ENCODE measurements at regions not wholly inside any gene's neighbourhood (a gene's known extent, or its start where the extent isn't known, plus 50 kb on each side); places are given as distances from the start of the nearest gene placed in this dataset.

DNA sequence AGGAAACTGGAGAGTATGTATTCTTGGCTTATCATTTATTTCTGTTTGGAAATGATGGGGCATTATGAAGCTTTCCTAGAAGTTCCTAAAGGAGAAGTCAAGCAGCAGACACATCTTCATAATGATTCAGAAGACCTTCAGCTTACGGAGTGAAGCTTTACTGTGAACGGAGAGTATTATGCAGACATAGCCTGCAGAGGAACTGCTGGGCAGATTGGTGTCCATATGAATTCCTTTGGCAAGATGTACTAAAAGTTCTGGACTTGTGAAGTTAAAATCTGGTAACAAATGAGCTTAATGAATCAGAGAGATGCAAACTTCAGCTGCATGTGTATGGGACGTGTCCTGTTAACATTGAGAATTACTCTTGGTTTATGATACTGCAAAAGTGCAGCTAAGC is 60.1 kb downstream of the NABP1 start:
- peaks cover 14% of the 10 kb centered on the region for H3K4me1 Mint-ChIP-seq (ENCODE audit: low read depth)
- DNase-seq (ENCODE audit: low spot score): no peak
- H3K27ac Mint-ChIP-seq: no peak overlapping the region
- peaks cover 13% of the 10 kb centered on the region for H3K27me3 Mint-ChIP-seq (ENCODE audit: low read depth)
- no peaks in the 10 kb centered on the region for H3K36me3 Mint-ChIP-seq (ENCODE audit: low read depth)
- H3K9me3 Mint-ChIP-seq: no peaks in the 10 kb centered on the region
- no peak overlapping the region for H3K4me3 Mint-ChIP-seq

DNA sequence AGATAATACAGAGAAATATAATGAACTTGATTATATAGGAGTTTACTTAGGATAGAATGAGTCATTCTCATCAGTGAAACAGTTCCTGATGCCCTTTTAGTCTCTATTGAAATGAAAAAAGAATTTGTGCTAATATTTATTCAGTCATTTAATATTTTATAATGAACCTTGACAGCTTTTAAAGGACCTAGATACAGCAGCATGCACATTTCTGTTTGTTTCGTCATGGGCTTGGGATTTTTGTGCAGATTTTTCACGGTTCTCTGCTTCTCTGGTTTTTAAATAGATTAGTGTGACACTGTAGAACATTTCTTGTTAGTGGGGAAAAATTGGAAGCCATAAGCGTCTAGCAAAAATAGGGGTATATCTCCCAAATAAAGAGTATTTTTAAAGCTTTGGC is 60.7 kb downstream of the NABP1 start:
- H3K27me3 Mint-ChIP-seq (ENCODE audit: low read depth): peaks cover 16% of the 10 kb centered on the region
- no peak for DNase-seq (ENCODE audit: low spot score)
- no peaks in the 10 kb centered on the region for H3K9me3 Mint-ChIP-seq
- no peak overlapping the region for H3K27ac Mint-ChIP-seq
- H3K36me3 Mint-ChIP-seq (ENCODE audit: low read depth): no peaks in the 10 kb centered on the region
- no peak overlapping the region for H3K4me3 Mint-ChIP-seq
- H3K4me1 Mint-ChIP-seq (ENCODE audit: low read depth): peaks cover 14% of the 10 kb centered on the region

- Mint-ChIP-seq H3K27ac (no peak overlapping the region), H3K4me3 (no peak overlapping the region)
- DNase-seq (ENCODE audit: low spot score): no peak
Measured at GRCh38 chr2:191739194-191739593, 61.3 kb downstream of the NABP1 start.

GRCh38 chr2:191740016-191740419 is 62.1 kb downstream of the NABP1 start:
- Mint-ChIP-seq H3K27ac (peak overlapping the region; percentile 49), H3K4me1 (ENCODE audit: low read depth) (peaks cover 14% of the 10 kb centered on the region), H3K27me3 (ENCODE audit: low read depth) (peaks cover 16% of the 10 kb centered on the region), H3K4me3 (peak overlapping the region; percentile 3), H3K9me3 (no peaks in the 10 kb centered on the region), H3K36me3 (ENCODE audit: low read depth) (no peaks in the 10 kb centered on the region)
- DNase-seq (ENCODE audit: low spot score): peak; percentile 53

More at GRCh38 chr2:191739194-191739593, 61.3 kb downstream of the NABP1 start:
- Mint-ChIP-seq H3K9me3 (no peaks in the 10 kb centered on the region), H3K36me3 (ENCODE audit: low read depth) (no peaks in the 10 kb centered on the region), H3K4me1 (ENCODE audit: low read depth) (peaks cover 14% of the 10 kb centered on the region), H3K27me3 (ENCODE audit: low read depth) (peaks cover 14% of the 10 kb centered on the region)

GRCh38 chr2:191740759-191741158 is 62.8 kb downstream of the NABP1 start:
- DNase-seq (ENCODE audit: low spot score): no peak
- Mint-ChIP-seq H3K36me3 (ENCODE audit: low read depth) (no peaks in the 10 kb centered on the region), H3K27ac (no peak overlapping the region), H3K9me3 (no peaks in the 10 kb centered on the region), H3K4me1 (ENCODE audit: low read depth) (peaks cover 14% of the 10 kb centered on the region), H3K27me3 (ENCODE audit: low read depth) (peaks cover 20% of the 10 kb centered on the region), H3K4me3 (no peak overlapping the region)

DNA sequence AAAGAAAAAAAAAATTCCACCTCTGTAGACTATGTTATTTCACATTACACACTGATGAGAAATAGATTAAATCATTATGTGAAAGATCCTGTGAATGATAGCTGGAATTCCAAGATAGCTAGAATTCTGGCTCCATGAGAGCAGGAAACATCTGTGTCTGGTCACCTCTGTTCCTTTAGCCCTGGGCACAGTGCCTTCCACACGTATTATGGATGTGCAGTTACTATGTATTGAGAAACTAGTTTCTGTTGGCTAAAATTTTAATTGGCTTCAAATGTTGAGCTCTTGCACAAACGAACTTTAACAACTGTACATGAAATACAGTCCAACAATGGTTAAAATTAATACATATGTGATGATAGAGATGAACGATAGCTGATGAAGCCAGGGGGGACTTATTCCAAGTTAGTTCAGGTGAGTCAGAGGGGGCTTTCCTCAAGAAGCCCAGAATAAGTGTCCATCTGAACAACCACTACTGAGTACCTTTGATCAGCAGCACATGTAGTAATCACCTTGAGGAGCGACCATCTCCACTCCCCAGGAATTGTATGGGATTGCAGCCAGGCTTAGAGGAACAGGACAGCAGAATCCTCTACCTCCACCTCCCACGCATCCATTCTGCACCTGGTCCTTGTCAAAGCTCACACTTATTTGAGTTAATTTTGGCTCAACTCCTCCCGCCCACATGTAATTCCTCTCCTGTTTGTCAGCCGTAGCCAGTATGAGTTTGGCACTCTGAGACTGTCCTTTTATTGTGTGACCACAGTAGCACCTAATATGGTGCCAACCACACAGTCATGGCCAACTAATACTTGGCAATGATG is 68.6 kb downstream of the NABP1 start:
- Mint-ChIP-seq H3K27ac (no peak overlapping the region), H3K9me3 (no peaks in the 10 kb centered on the region), H3K27me3 (ENCODE audit: low read depth) (peaks cover 14% of the 10 kb centered on the region), H3K4me3 (no peak overlapping the region), H3K36me3 (ENCODE audit: low read depth) (no peaks in the 10 kb centered on the region), H3K4me1 (ENCODE audit: low read depth) (peaks cover 8% of the 10 kb centered on the region)
- no peak for DNase-seq (ENCODE audit: low spot score)

DNA sequence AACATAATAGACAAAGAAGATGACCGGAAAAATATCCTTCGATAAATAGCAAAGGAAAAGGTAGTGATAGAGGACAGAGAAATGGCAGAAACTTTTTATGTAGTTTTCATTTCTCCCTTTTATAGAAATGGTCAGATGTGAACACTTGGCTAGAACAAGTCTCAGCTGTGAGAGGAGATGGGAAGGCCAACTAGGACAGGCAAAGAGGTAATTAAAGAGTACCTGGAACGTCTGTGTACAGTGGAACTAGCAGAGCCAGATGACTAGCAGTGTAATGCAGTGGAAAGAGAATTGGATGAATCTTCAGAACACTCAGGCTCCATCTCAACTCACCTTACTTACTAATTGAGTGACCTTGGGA is 69.2 kb downstream of the NABP1 start:
- Mint-ChIP-seq H3K27me3 (ENCODE audit: low read depth) (peaks cover 18% of the 10 kb centered on the region), H3K4me1 (ENCODE audit: low read depth) (peaks cover 8% of the 10 kb centered on the region), H3K27ac (no peak overlapping the region), H3K4me3 (no peak overlapping the region), H3K36me3 (ENCODE audit: low read depth) (no peaks in the 10 kb centered on the region), H3K9me3 (no peaks in the 10 kb centered on the region)
- no peak for DNase-seq (ENCODE audit: low spot score)

- DNase-seq (ENCODE audit: low spot score): no peak
- Mint-ChIP-seq H3K4me3 (no peak overlapping the region), H3K9me3 (no peaks in the 10 kb centered on the region), H3K27me3 (ENCODE audit: low read depth) (peaks cover 25% of the 10 kb centered on the region), H3K36me3 (ENCODE audit: low read depth) (no peaks in the 10 kb centered on the region), H3K4me1 (ENCODE audit: low read depth) (peaks cover 8% of the 10 kb centered on the region), H3K27ac (no peak overlapping the region)
Measured at GRCh38 chr2:191748059-191748461, 70.1 kb downstream of the NABP1 start.

DNA sequence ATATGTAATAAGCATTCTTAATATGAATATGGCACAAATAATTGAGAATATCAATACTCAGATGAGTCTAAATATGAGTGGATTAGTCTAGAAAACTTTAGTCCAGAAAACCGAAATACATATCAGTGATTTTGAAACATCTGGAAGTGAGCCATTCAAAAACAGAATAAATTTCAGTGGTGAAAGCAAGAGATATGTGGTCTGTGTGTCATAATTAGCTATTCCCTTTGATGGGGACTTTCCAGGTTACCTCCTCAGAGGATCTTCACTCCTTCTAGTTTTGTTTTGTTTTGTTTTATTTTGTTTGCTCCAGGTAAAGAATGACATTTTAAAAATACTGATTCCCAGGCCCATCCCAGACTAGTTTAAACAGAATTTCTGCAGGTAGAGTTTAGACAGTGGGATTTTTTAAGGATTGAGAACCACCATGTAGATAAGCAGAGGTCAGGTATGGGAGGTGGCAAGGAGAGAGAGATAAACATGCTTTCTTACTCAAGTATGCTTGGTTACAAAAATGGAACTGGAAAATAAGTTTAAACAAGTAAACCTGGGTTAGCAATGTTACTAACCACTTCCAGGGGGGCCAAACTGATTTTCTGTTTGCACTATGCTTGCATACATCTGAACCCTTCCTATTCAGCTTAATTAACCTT is 70.7 kb downstream of the NABP1 start:
- no peak overlapping the region for H3K4me3 Mint-ChIP-seq
- peaks cover 27% of the 10 kb centered on the region for H3K27me3 Mint-ChIP-seq (ENCODE audit: low read depth)
- DNase-seq (ENCODE audit: low spot score): no peak
- H3K27ac Mint-ChIP-seq: no peak overlapping the region
- H3K36me3 Mint-ChIP-seq (ENCODE audit: low read depth): no peaks in the 10 kb centered on the region
- H3K4me1 Mint-ChIP-seq (ENCODE audit: low read depth): peaks cover 8% of the 10 kb centered on the region
- H3K9me3 Mint-ChIP-seq: no peaks in the 10 kb centered on the region

DNA sequence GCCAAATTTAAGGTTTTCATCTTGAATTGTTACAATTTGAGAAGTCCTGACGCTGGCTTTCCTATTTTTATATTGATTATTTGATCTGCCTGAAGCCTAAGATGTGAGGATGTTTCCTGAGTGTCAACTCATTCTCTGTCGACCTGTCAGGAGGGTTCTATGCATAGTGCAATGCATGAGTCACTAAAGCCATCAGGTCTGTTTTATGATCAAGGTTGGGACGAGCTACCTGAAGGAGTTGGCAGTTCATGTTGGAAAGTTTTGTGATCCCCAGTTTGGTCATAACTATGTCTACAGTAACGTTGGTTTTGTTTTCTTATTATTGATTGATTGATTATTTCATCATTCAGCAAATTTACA is 71.2 kb downstream of the NABP1 start:
- no peaks in the 10 kb centered on the region for H3K9me3 Mint-ChIP-seq
- no peak overlapping the region for H3K27ac Mint-ChIP-seq
- peaks cover 8% of the 10 kb centered on the region for H3K4me1 Mint-ChIP-seq (ENCODE audit: low read depth)
- no peak for DNase-seq (ENCODE audit: low spot score)
- no peaks in the 10 kb centered on the region for H3K36me3 Mint-ChIP-seq (ENCODE audit: low read depth)
- H3K4me3 Mint-ChIP-seq: no peak overlapping the region
- H3K27me3 Mint-ChIP-seq (ENCODE audit: low read depth): peaks cover 26% of the 10 kb centered on the region

DNA sequence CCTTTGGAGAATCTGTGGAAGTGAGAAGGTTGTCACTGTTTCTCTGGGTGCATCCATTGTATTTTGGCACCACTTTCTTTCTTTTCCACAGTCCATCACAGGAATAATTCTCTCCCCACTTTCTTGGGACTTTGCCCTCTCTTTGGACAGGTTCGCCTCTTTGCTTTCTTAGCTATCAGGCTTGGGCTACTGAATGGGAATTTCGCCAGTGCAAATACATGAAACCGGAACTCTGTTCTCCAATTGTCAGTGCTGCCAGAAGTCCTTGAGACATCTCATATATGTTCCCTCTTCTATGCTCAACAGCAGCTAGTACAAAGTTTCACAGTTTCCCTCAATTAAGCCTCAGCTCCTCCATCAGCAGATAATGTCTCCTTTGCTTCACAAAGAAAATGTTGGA is 76.2 kb downstream of the NABP1 start:
- no peak for DNase-seq (ENCODE audit: low spot score)
- Mint-ChIP-seq H3K27me3 (ENCODE audit: low read depth) (peaks cover 28% of the 10 kb centered on the region), H3K27ac (no peak overlapping the region), H3K9me3 (no peaks in the 10 kb centered on the region), H3K36me3 (ENCODE audit: low read depth) (no peaks in the 10 kb centered on the region), H3K4me3 (no peak overlapping the region), H3K4me1 (ENCODE audit: low read depth) (peaks cover 5% of the 10 kb centered on the region)

GRCh38 chr2:191756761-191757160 is 78.8 kb downstream of the NABP1 start:
- Mint-ChIP-seq H3K9me3 (no peaks in the 10 kb centered on the region), H3K27ac (no peak overlapping the region), H3K27me3 (ENCODE audit: low read depth) (peaks cover 27% of the 10 kb centered on the region), H3K4me3 (no peak overlapping the region), H3K4me1 (ENCODE audit: low read depth) (peaks cover 2% of the 10 kb centered on the region), H3K36me3 (ENCODE audit: low read depth) (no peaks in the 10 kb centered on the region)
- no peak for DNase-seq (ENCODE audit: low spot score)

DNA sequence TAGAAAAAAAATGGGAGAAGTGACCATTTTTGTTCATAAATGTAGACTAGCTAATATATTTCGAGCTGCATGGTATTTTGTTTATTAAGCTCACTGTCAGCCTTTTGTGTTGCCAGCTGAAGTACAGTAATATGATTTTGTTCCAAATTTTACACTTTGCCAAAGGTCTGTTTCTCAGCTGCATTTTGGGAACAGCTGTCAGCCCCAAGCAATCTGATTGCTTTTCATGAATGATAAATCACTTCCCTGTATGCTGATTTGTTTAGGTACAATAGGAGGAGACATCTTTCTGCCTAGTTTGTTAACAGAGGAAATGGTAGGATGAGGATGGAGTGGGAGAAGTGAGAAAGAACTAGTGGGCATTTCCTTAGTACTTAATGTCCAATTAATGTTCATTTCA is 79.3 kb downstream of the NABP1 start:
- no peak for DNase-seq (ENCODE audit: low spot score)
- H3K9me3 Mint-ChIP-seq: no peaks in the 10 kb centered on the region
- no peak overlapping the region for H3K4me3 Mint-ChIP-seq
- peaks cover 2% of the 10 kb centered on the region for H3K4me1 Mint-ChIP-seq (ENCODE audit: low read depth)
- peaks cover 25% of the 10 kb centered on the region for H3K27me3 Mint-ChIP-seq (ENCODE audit: low read depth)
- H3K27ac Mint-ChIP-seq: no peak overlapping the region
- H3K36me3 Mint-ChIP-seq (ENCODE audit: low read depth): no peaks in the 10 kb centered on the region

- H3K9me3 Mint-ChIP-seq: no peaks in the 10 kb centered on the region
- H3K27me3 Mint-ChIP-seq (ENCODE audit: low read depth): peaks cover 14% of the 10 kb centered on the region
- DNase-seq (ENCODE audit: low spot score): peak; percentile 20
- peaks cover 2% of the 10 kb centered on the region for H3K4me1 Mint-ChIP-seq (ENCODE audit: low read depth)
- H3K27ac Mint-ChIP-seq: no peak overlapping the region
- peak overlapping the region; percentile 18 for H3K4me3 Mint-ChIP-seq
- no peaks in the 10 kb centered on the region for H3K36me3 Mint-ChIP-seq (ENCODE audit: low read depth)
Measured at GRCh38 chr2:191758518-191759507, 80.9 kb downstream of the NABP1 start.
